Spleen (tissue), 7 donors: ENCODE measurements at regions not wholly inside any gene's neighbourhood (a gene's known extent, or its start where the extent isn't known, plus 50 kb on each side); places are given as distances from the start of the nearest gene placed in this dataset.

Experiments used
- CTCF ChIP-seq, 11 experiments: fragments of 200-600 bp in 7 of 11; fragments of 450-650 bp in 4 of 11; sonication (generic) in 4 of 11; IDR thresholded peaks in 8 of 11; conservative IDR thresholded peaks in 3 of 11; 1 replicate in 7 of 11; 2 replicates in 4 of 11; pipeline versions ENCODE4 v1.4.0 to v1.8.0; 2016 to 2021; ENCODE audit warnings: antibody characterized with exemption in 11 of 11, inconsistent platforms in 4 of 11, mild to moderate bottlenecking in 1 of 11
- POLR2A ChIP-seq, 3 donors: fragments of 450-650 bp; IDR thresholded peaks; one replicate each; pipeline ENCODE4 v1.5.1; 2017; ENCODE audit warnings: antibody characterized with exemption in 3 of 3, mild to moderate bottlenecking in 1 of 3
- POLR2AphosphoS5 ChIP-seq, 3 donors: sonication (generic); formaldehyde crosslinking; IDR thresholded peaks; one replicate each; pipeline ENCODE4 v1.5.1; 2017; ENCODE audit warnings: antibody characterized with exemption in 3 of 3
- donor health status: DM: no; HTN: no; CAD: no; lungs with moderate emphysema.
- donor health status: DM: no; HTN: no; CAD: no.
- donor health status: DM: no; HTN: no; CAD: no.

GRCh38 chr12:115597157-115597712 is 680.3 kb downstream of the MED13L start:
- TF ChIP-seq CTCF (IDR thresholded peaks at IDR 0.05 in 8 of 11, conservative IDR thresholded peaks at IDR 0.05 in 3 of 11) (no peak), POLR2AphosphoS5 (IDR thresholded peaks at IDR 0.05) (no peak), POLR2A (IDR thresholded peaks at IDR 0.05) (no peak)
